ENCODE measurements at regions not wholly inside any gene's neighbourhood (a gene's known extent, or its start where the extent isn't known, plus 50 kb on each side); places are given as distances from the start of the nearest gene placed in this dataset.

GRCh38 chr10:62637249-62638061 lies 167.1 kb upstream of the ADO start (continued):
- TF ChIP-seq STAT1 (IDR thresholded peaks at IDR 0.05; ENCODE audit: unreplicated experiment): no peak
- no peak for TF ChIP-seq JUNB (IDR thresholded peaks at IDR 0.05; ENCODE audit: unreplicated experiment)
- no peak for TF ChIP-seq REST (IDR thresholded peaks at IDR 0.05; ENCODE audit: unreplicated experiment)
- no peak for TF ChIP-seq EZH2phosphoT487 (IDR thresholded peaks at IDR 0.05; ENCODE audit: unreplicated experiment)
- no peak for TF ChIP-seq ZNF114 (CRISPR knock-in tag; IDR thresholded peaks at IDR 0.05)

GRCh38 chr10:62638062-62638477 lies 166.4 kb upstream of the ADO start:
- H3K4me3 Mint-ChIP-seq: no peak overlapping the region
- peaks cover 16% of the 10 kb centered on the region; the same call in 1 of the 2 replicates for H3K9me2 ChIP-seq (ENCODE audit: insufficient read depth)
- no peaks in the 10 kb centered on the region for H3K27me3 ChIP-seq (ENCODE audit: insufficient read depth)
- H3K27me3 Mint-ChIP-seq (ENCODE audit: insufficient read depth, low read depth, poor library complexity): no peaks in the 10 kb centered on the region
- no peaks in the 10 kb centered on the region for H4K20me1 ChIP-seq (replicated peaks; ENCODE audit: insufficient read depth)
- H3F3A ChIP-seq (replicated peaks; ENCODE audit: low read depth): no peaks in the 10 kb centered on the region
- H3K27ac Mint-ChIP-seq: no peak overlapping the region
- H3K4me1 ChIP-seq (ENCODE audit: insufficient read depth): peaks cover 14% of the 10 kb centered on the region
- no peaks in the 10 kb centered on the region for H3K36me3 Mint-ChIP-seq (ENCODE audit: low read depth)
- ATAC-seq (no peak), DNase-seq (ENCODE audit: low spot score) (no peak)
- no peaks in the 10 kb centered on the region for H3K9me3 Mint-ChIP-seq
- H3K36me3 ChIP-seq (ENCODE audit: insufficient read depth): no peaks in the 10 kb centered on the region
- no peaks in the 10 kb centered on the region; the same call in 2 of the 3 replicates for H3K4me1 Mint-ChIP-seq
- no peak for TF ChIP-seq STAT1 (IDR thresholded peaks at IDR 0.05; ENCODE audit: unreplicated experiment)
- H3K4me3 ChIP-seq: no peak overlapping the region
- no peak overlapping the region for H3K4me2 ChIP-seq
- no peaks in the 10 kb centered on the region for H3K79me2 ChIP-seq (replicated peaks; ENCODE audit: insufficient read depth)
- H2AFZ ChIP-seq: peak overlapping the region; percentile 69; the same call in 1 of the 2 replicates
- H3K27ac ChIP-seq (ENCODE audit: low read depth): no peak overlapping the region

GRCh38 chr10:62639144-62639543 lies 165.4 kb upstream of the ADO start:
- H3K4me3 Mint-ChIP-seq: no peak overlapping the region
- no peak for TF ChIP-seq POLR2AphosphoS5 (IDR thresholded peaks at IDR 0.05; ENCODE audit: low read depth)
- no peak for TF ChIP-seq NANOG (IDR thresholded peaks at IDR 0.05; ENCODE audit: borderline replicate concordance)
- TF ChIP-seq ETS1 (IDR thresholded peaks at IDR 0.05): no peak
- no peak for TF ChIP-seq JUNB (IDR thresholded peaks at IDR 0.05; ENCODE audit: unreplicated experiment)
- TF ChIP-seq ZNF462 (CRISPR knock-in tag; IDR thresholded peaks at IDR 0.05): no peak

More at GRCh38 chr10:62639144-62639543, 165.4 kb upstream of the ADO start:
- peaks cover 14% of the 10 kb centered on the region for H3K4me1 ChIP-seq (ENCODE audit: insufficient read depth)
- no peak overlapping the region for H3K4me2 ChIP-seq
- Mint-ChIP-seq H3K27me3 (ENCODE audit: insufficient read depth, low read depth, poor library complexity) (no peaks in the 10 kb centered on the region), H3K27ac (no peak overlapping the region), H3K9me3 (no peaks in the 10 kb centered on the region), H3K4me1 (no peaks in the 10 kb centered on the region; the same call in 2 of the 3 replicates), H3K36me3 (ENCODE audit: low read depth) (no peaks in the 10 kb centered on the region)
- DNase-seq (ENCODE audit: low spot score) (no peak), ATAC-seq (no peak)
- H4K20me1 ChIP-seq (replicated peaks; ENCODE audit: insufficient read depth): no peaks in the 10 kb centered on the region
- no peaks in the 10 kb centered on the region for H3K27me3 ChIP-seq (ENCODE audit: insufficient read depth)
- no peak overlapping the region for H2AFZ ChIP-seq
- no peaks in the 10 kb centered on the region for H3F3A ChIP-seq (replicated peaks; ENCODE audit: low read depth)
- H3K27ac ChIP-seq (ENCODE audit: low read depth): no peak overlapping the region
- H3K4me3 ChIP-seq: no peak overlapping the region
- no peaks in the 10 kb centered on the region for H3K79me2 ChIP-seq (replicated peaks; ENCODE audit: insufficient read depth)
- no peaks in the 10 kb centered on the region for H3K36me3 ChIP-seq (ENCODE audit: insufficient read depth)
- peaks cover 11% of the 10 kb centered on the region; the same call in 1 of the 2 replicates for H3K9me2 ChIP-seq (ENCODE audit: insufficient read depth)
